ENCODE measurements at regions not wholly inside any gene's neighbourhood (a gene's known extent, or its start where the extent isn't known, plus 50 kb on each side); places are given as distances from the start of the nearest gene placed in this dataset.
"Not testable (repeated sequence)": the region's sequence is repeated elsewhere in the genome, so short reads cannot be mapped to it uniquely, and the experiment has no call there.

GRCh38 chr6:23547851-23548250, 578.2 kb upstream of the NRSN1 start:
- Mint-ChIP-seq H3K4me3 (ENCODE audit: unreplicated experiment) (no peak overlapping the region), H3K9me3 (ENCODE audit: unreplicated experiment) (no peaks in the 10 kb centered on the region), H3K4me1 (ENCODE audit: low read depth, unreplicated experiment) (peaks cover 4% of the 10 kb centered on the region), H3K27me3 (ENCODE audit: unreplicated experiment) (no peaks in the 10 kb centered on the region), H3K36me3 (ENCODE audit: unreplicated experiment) (no peaks in the 10 kb centered on the region), H3K27ac (ENCODE audit: unreplicated experiment) (peak overlapping the region; percentile 0)
- DNase-seq = no peak
- TF ChIP-seq CTCF (IDR thresholded peaks at IDR 0.05; ENCODE audit: partially characterized antibody, unreplicated experiment) = no peak

DNA sequence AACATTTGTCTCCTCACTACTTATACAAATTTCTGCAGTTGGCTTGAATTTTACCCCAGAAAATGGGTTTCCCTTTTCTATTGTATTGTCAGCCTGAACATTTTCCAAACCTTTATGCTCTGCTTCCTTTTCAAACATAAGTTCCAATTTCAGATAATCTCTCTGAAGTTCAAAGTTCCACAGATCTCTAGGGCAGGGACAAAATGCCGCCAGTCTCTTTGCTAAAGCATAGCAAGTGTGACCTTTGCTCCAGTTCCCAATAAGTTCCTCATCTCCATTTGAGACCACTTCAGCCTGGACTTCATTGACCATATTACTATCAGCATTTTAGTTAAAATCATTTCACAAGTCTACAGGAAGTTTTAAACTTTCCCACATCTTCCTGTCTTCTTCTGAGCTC, 571.1 kb upstream of the NRSN1 start:
- not testable (repeated sequence) for H3K9me3 Mint-ChIP-seq (ENCODE audit: unreplicated experiment); H3K4me1 Mint-ChIP-seq (ENCODE audit: low read depth, unreplicated experiment); H3K4me3 Mint-ChIP-seq (ENCODE audit: unreplicated experiment); DNase-seq; H3K27me3 Mint-ChIP-seq (ENCODE audit: unreplicated experiment); H3K27ac Mint-ChIP-seq (ENCODE audit: unreplicated experiment)
- H3K36me3 Mint-ChIP-seq (ENCODE audit: unreplicated experiment) = peaks cover 21% of the 10 kb centered on the region

DNA sequence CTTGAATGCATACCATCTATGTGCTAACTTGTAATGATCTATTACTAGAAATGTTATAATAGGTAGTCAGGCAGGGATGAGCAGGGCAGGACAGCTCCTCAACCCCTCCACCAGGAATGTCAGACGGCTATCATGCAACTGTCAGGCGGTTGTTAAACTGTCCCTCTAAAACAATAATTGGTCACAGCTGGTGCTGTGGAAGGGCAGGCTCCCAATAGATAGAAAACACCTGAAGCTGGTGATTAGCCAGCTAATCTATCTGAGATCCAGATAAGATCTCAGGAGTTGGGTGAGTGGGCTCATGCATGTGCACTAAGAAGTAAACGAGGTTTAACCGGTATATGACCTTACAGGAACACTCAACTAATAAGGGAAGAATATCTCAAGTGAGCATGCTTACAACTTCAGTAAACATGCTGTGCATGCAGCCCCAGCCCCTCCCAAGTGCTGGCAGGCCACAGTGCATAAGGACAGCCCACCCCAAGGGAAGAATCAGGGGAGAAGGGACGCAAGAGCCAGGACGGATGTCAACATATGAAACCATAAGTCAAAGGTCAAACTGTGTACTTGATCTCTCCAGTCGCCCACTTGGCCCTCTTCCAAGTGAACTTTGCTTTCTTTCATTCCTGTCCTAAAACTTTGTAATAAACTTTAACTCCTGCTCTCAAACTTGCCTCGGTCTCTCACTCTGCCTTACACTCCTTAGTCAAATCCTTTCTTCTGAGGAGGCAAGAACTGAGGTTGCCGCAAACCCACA, 566.2 kb upstream of the NRSN1 start:
- Mint-ChIP-seq H3K36me3 (ENCODE audit: unreplicated experiment) (peaks cover 12% of the 10 kb centered on the region), H3K27me3 (ENCODE audit: unreplicated experiment) (no peaks in the 10 kb centered on the region), H3K4me3 (ENCODE audit: unreplicated experiment) (no peak overlapping the region), H3K9me3 (ENCODE audit: unreplicated experiment) (peaks cover 5% of the 10 kb centered on the region), H3K4me1 (ENCODE audit: low read depth, unreplicated experiment) (no peaks in the 10 kb centered on the region), H3K27ac (ENCODE audit: unreplicated experiment) (no peak overlapping the region)
- TF ChIP-seq CTCF (IDR thresholded peaks at IDR 0.05; ENCODE audit: partially characterized antibody, unreplicated experiment) = no peak
- DNase-seq = no peak

- peaks cover 9% of the 10 kb centered on the region for H3K4me1 Mint-ChIP-seq (ENCODE audit: low read depth, unreplicated experiment)
- H3K36me3 Mint-ChIP-seq (ENCODE audit: unreplicated experiment) = no peaks in the 10 kb centered on the region
- DNase-seq = no peak
These were observed 564.3 kb upstream of the NRSN1 start for GRCh38 chr6:23561732-23562131.

GRCh38 chr6:23562554-23562953, 563.5 kb upstream of the NRSN1 start:
- no peak overlapping the region for H3K27ac Mint-ChIP-seq (ENCODE audit: unreplicated experiment)
- H3K9me3 Mint-ChIP-seq (ENCODE audit: unreplicated experiment) = peaks cover 1% of the 10 kb centered on the region
- H3K4me3 Mint-ChIP-seq (ENCODE audit: unreplicated experiment) = no peak overlapping the region

More at GRCh38 chr6:23561732-23562131, 564.3 kb upstream of the NRSN1 start:
- no peak for TF ChIP-seq CTCF (IDR thresholded peaks at IDR 0.05; ENCODE audit: partially characterized antibody, unreplicated experiment)
- Mint-ChIP-seq H3K9me3 (ENCODE audit: unreplicated experiment) (peaks cover 1% of the 10 kb centered on the region), H3K27me3 (ENCODE audit: unreplicated experiment) (no peaks in the 10 kb centered on the region), H3K4me3 (ENCODE audit: unreplicated experiment) (no peak overlapping the region), H3K27ac (ENCODE audit: unreplicated experiment) (no peak overlapping the region)

More at GRCh38 chr6:23562554-23562953, 563.5 kb upstream of the NRSN1 start:
- H3K4me1 Mint-ChIP-seq (ENCODE audit: low read depth, unreplicated experiment) = peaks cover 12% of the 10 kb centered on the region
- H3K27me3 Mint-ChIP-seq (ENCODE audit: unreplicated experiment) = no peaks in the 10 kb centered on the region
- no peak for TF ChIP-seq CTCF (IDR thresholded peaks at IDR 0.05; ENCODE audit: partially characterized antibody, unreplicated experiment)
- H3K36me3 Mint-ChIP-seq (ENCODE audit: unreplicated experiment) = no peaks in the 10 kb centered on the region
- no peak for DNase-seq
